ENCODE measurements at regions not wholly inside any gene's neighbourhood (a gene's known extent, or its start where the extent isn't known, plus 50 kb on each side); places are given as distances from the start of the nearest gene placed in this dataset.

GRCh38 chr5:141788296-141788970 is 89.8 kb downstream of the PCDH1 start:
- no TSS peak for BruUV-seq (replicated peaks)
- CTCF ChIA-PET: no interaction called here
- peaks cover 5 to 16% of the 10 kb centered on the region in 2 experiments for H3K4me1 ChIP-seq (ENCODE audit: control insufficient read depth in 1 of 2, insufficient read depth in 2 of 2, low read length in 2 of 2)
- intact Hi-C loops (cut with micrococcal nuclease): no loop called here
- no peak overlapping the region for H3K27ac ChIP-seq (ENCODE audit: low read depth, low read length)
- no peaks in the 10 kb centered on the region for H4K20me1 ChIP-seq (ENCODE audit: insufficient read depth)
- H3K79me2 ChIP-seq (ENCODE audit: insufficient read depth, low read length): no peaks in the 10 kb centered on the region
- ATAC-seq (no peak), DNase-seq (ENCODE audit: low read depth, low spot score) (no peak)
- H3K4me2 ChIP-seq (ENCODE audit: low read length): no peak overlapping the region
- H3K9me3 ChIP-seq (ENCODE audit: control insufficient read depth in 1 of 2, insufficient read depth in 1 of 2, low read depth in 1 of 2, low read length in 2 of 2): no peaks in the 10 kb centered on the region
- H2AFZ ChIP-seq (ENCODE audit: low read depth, low read length, poor library complexity, severe bottlenecking): no peak overlapping the region
- no peak overlapping the region for H3K4me3 ChIP-seq (replicated peaks in 1 of 2; ENCODE audit: low read depth in 1 of 2, low read length in 2 of 2)
- POLR2A ChIA-PET: no interaction called here
- RAD21 ChIA-PET (ENCODE audit: low non-redundant PET in 1 of 2, low total read pairs in 2 of 2, uncharacterized antibody in 2 of 2, unreplicated experiment in 2 of 2): interaction anchor here in 1 of 2 experiments (1.1 kb wide), 1 partner anchor 91 kb away, joined by 3 read pairs; no protein-coding TSS in a partner anchor
- no peaks in the 10 kb centered on the region for H3K9me2 ChIP-seq (ENCODE audit: insufficient read depth)
- H3K36me3 ChIP-seq (ENCODE audit: control insufficient read depth in 1 of 2, insufficient read depth in 2 of 2, low read length in 2 of 2): no peaks in the 10 kb centered on the region
- no peak overlapping the region for H3K9ac ChIP-seq (ENCODE audit: low read length)
- peaks cover 6% of the 10 kb centered on the region; the same call in 1 of the 2 replicates for H3K27me3 ChIP-seq (ENCODE audit: insufficient read depth, low read length)
- no peak for TF ChIP-seq ZBTB33 (IDR thresholded peaks at IDR 0.05; ENCODE audit: extremely low read depth, insufficient replicate concordance, low read length)
- no peak for TF ChIP-seq ZFX (IDR thresholded peaks at IDR 0.05)
- TF ChIP-seq YY1 (IDR thresholded peaks at IDR 0.05; ENCODE audit: extremely low read depth, insufficient replicate concordance, low read depth, low read length): no peak
- no peak for TF ChIP-seq FOSL1 (IDR thresholded peaks at IDR 0.05; ENCODE audit: low read depth)
- no peak for TF ChIP-seq ATF3 (IDR thresholded peaks at IDR 0.05)
- no peak for TF ChIP-seq POLR2A (IDR thresholded peaks at IDR 0.05; ENCODE audit: borderline replicate concordance, extremely low read depth, insufficient read depth, insufficient read length)
- TF ChIP-seq CEBPB (IDR thresholded peaks at IDR 0.05; ENCODE audit: low read depth): no peak
- TF ChIP-seq ZNF274 (IDR thresholded peaks at IDR 0.05; ENCODE audit: low read depth, low read length): no peak
- TF ChIP-seq JUND (IDR thresholded peaks at IDR 0.05): no peak
- TF ChIP-seq SRF (IDR thresholded peaks at IDR 0.05; ENCODE audit: low read depth): no peak
- no peak for TF ChIP-seq MAX (IDR thresholded peaks at IDR 0.05)
- TF ChIP-seq CBX3 (IDR thresholded peaks at IDR 0.05; ENCODE audit: low read depth): no peak

Data from HCT116 (cell line).